HEK293T (cell line): ENCODE measurements at regions not wholly inside any gene's neighbourhood (a gene's known extent, or its start where the extent isn't known, plus 50 kb on each side); places are given as distances from the start of the nearest gene placed in this dataset.

Experiments used
- BHLHE40 ChIP-seq: fragments of 450-650 bp; IDR thresholded peaks from 2 replicates; pipeline ENCODE4 v1.6.1; 2016; ENCODE audit warnings: mild to moderate bottlenecking, moderate library complexity, borderline replicate concordance
- CTBP1 ChIP-seq: fragments of 450-650 bp; IDR thresholded peaks from 2 replicates; pipeline ENCODE4 v1.6.1; 2016; ENCODE audit warnings: borderline replicate concordance
- ELF4 ChIP-seq: fragments of 450-650 bp; IDR thresholded peaks from 2 replicates; pipeline ENCODE4 v1.6.1; 2017; ENCODE audit warnings: antibody characterized with exemption
- FOXA1 ChIP-seq: fragments of 450-650 bp; IDR thresholded peaks from 2 replicates; pipeline ENCODE4 v1.6.1; 2016; ENCODE audit warnings: mild to moderate bottlenecking
- FOXK2 ChIP-seq: fragments of 450-650 bp; IDR thresholded peaks from 2 replicates; pipeline ENCODE4 v1.6.1; 2016; ENCODE audit warnings: mild to moderate bottlenecking
- L3MBTL2 ChIP-seq: fragments of 450-650 bp; conservative IDR thresholded peaks from 2 replicates; pipeline ENCODE4 v1.6.1; 2016; ENCODE audit warnings: mild to moderate bottlenecking

GRCh38 chr12:38222011-38222410 is 94.6 kb upstream of the ALG10B start:
- no peak for TF ChIP-seq ELF4
- no peak for TF ChIP-seq L3MBTL2
- TF ChIP-seq FOXK2: no peak
- no peak for TF ChIP-seq CTBP1
- no peak for TF ChIP-seq FOXA1
- TF ChIP-seq BHLHE40: no peak
